ENCODE measurements at regions not wholly inside any gene's neighbourhood (a gene's known extent, or its start where the extent isn't known, plus 50 kb on each side); places are given as distances from the start of the nearest gene placed in this dataset.
A peak's percentile ranks its signal among the peaks of the same experiment; 100 is the strongest.

DNA sequence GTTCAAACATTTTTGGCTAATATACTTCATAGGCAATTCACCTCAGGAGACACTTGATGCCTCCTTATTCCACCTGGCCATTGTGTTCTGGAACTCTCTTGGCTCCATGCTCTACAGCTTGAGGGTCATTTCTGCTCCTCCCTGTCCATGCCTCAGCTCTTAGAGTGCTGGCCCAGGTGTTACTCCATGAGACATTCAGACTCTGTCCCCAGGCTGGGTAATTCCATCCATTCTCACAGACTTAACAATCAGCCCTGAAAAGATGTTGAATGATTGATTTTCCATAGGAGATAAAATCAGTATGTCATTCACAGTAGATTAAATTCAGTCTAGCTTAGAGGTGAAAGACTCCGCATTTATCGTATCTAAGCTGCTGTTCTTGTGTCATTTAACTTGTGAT lies 168.6 kb upstream of the CWC22 start:
- TF ChIP-seq POLR2A (IDR thresholded peaks at IDR 0.05; ENCODE audit: low read depth, low read length): no peak
- DNase-seq (ENCODE audit: insufficient read length, low spot score) (no peak), FAIRE-seq (no peak)

DNA sequence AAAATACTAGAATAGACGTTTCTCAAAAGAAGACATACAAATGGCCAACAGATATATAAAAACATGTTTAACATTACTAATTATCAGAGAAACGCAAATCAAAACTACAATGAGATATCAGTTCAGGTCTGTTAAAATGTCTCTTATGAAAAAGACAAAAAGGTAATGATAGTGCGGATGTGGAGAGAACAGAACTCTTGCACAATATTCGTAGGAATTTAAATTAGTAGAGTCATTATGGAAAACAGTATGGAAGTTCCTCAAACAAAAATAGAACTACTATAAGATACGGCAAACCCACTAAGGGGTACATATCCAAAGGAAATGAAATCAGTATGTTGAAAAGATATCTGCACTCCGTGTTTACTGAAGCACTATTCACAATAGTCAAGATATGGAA lies 167.5 kb upstream of the CWC22 start:
- FAIRE-seq (no peak), DNase-seq (ENCODE audit: insufficient read length, low spot score) (no peak)
- TF ChIP-seq POLR2A (IDR thresholded peaks at IDR 0.05; ENCODE audit: low read depth, low read length): no peak

DNA sequence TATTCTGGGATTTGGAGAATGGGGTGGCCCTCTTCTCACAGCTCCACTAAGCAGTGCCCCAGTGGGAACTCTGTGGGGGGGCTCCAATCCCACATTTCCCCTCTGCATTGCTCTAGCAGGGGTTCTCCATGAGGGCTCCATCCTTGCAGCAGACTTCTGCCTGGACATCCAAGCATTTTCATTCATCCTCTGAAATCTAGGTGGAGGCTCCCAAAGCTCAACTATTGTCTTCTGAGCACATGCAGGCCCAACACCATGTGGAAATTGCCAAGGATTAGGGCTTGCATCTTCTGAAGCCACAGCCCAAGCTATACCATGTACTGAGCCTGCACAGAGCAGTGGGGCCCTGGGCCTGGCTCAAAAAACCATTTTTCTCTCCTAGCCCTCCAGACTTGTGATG lies 162.4 kb upstream of the CWC22 start:
- no peak for TF ChIP-seq POLR2A (IDR thresholded peaks at IDR 0.05; ENCODE audit: low read depth, low read length)
- DNase-seq (ENCODE audit: insufficient read length, low spot score): no peak
- FAIRE-seq: no peak

DNA sequence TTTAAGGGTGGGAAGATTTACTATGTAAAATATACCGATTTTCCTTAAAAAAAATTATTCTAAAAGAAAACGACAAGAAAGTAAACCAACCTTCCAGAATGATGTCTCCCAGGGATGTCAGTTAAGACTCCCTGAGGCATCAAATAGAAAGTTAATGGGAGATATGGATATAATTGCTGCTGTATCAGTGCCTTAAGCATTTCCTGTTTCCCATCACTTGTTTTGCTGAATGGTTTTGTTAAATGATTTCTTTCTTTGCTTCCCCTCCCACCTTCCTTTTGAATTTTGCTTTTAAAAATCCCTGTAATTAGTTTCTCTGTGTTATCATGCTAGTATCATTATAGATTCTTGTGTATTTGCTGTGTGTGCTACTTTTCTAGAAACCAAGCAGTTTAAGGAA lies 154.3 kb upstream of the CWC22 start:
- no peak for TF ChIP-seq POLR2A (IDR thresholded peaks at IDR 0.05; ENCODE audit: low read depth, low read length)
- no peak for FAIRE-seq
- no peak for DNase-seq (ENCODE audit: insufficient read length, low spot score)

DNA sequence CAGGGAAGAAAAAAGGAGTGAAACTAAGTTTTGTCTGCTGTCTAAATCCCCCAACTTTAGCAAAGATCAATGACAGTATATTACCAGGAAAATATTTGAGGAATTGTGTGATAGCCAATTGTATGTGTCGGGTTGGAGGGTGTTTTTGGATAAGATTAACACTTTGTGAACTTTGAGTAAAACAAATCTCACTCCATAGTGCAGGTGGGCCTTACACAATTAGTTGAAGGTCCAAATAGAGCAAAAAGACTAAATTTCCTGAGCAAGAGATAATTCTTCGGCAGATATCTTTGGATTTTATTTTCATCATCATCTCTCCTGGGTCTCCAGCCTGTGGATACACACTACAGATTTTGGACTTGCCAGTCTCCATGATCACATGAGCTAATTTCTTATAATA lies 152.8 kb upstream of the CWC22 start:
- no peak for DNase-seq (ENCODE audit: insufficient read length, low spot score)
- no peak for TF ChIP-seq POLR2A (IDR thresholded peaks at IDR 0.05; ENCODE audit: low read depth, low read length)
- no peak for FAIRE-seq

DNA sequence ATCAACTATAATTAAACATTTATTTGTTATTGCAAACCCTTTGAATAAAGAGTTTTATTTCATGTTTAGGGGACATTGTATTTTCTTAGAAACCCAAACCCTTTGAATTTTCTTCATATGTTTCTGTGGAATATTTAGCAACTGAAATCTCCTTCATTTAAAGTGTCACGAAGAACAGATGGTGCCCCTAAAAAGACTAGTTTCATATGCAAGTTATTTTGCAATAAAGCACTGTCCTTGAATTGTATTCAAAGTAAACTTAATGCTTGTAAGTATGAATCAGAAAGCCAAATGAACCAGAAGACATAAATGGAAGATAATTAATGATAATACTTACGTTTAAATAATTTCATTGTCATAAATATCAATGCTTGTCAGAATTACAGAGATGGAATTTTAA lies 151.9 kb upstream of the CWC22 start:
- FAIRE-seq (no peak), DNase-seq (ENCODE audit: insufficient read length, low spot score) (no peak)
- no peak for TF ChIP-seq POLR2A (IDR thresholded peaks at IDR 0.05; ENCODE audit: low read depth, low read length)

DNA sequence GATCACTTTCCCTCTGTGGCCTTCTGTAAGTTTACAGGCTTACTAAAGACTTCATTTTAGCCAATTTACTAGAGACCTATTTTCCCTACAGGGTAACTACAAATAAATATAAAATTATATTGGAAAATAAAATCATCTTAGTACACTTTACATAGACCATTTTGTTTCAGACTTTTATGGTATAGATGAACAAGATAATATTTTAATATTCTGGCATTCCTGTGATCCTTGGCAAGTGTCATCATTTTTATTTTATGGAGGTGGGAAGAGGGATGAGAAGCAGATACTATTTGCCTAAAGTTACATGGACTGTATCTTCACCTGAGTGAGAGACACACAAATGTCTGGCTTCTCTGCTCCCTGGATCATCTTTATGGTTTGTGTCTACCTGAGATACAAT lies 149.6 kb upstream of the CWC22 start:
- no peak for TF ChIP-seq POLR2A (IDR thresholded peaks at IDR 0.05; ENCODE audit: low read depth, low read length)
- FAIRE-seq (no peak), DNase-seq (ENCODE audit: insufficient read length, low spot score) (no peak)

GRCh38 chr2:180150606-180151005 lies 143.5 kb upstream of the CWC22 start:
- FAIRE-seq: no peak
- no peak for DNase-seq (ENCODE audit: insufficient read length, low spot score)
- TF ChIP-seq POLR2A (IDR thresholded peaks at IDR 0.05; ENCODE audit: low read depth, low read length): no peak

GRCh38 chr2:180146541-180146940 lies 139.4 kb upstream of the CWC22 start:
- FAIRE-seq: no peak
- no peak for DNase-seq (ENCODE audit: insufficient read length, low spot score)
- TF ChIP-seq POLR2A (IDR thresholded peaks at IDR 0.05; ENCODE audit: low read depth, low read length): no peak

DNA sequence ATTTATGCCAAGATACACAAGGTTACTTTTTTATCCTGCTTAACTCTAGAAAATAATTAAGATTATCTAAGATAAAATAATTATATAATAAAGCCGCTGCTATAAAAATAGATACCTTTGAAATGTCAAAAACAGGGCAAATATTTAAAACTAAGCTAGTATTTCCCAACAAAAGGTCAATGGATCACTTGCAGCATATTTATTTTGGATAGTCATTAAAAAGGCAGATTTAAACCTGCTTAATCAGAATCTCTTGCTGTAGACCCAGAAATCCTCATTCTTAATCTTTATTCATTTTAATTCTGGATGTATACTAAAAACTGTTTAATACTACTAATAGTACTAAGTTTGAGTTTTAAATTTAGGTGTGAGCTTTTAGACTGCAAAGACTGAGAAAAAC lies 139.0 kb upstream of the CWC22 start:
- FAIRE-seq (no peak), DNase-seq (ENCODE audit: insufficient read length, low spot score) (no peak)
- TF ChIP-seq POLR2A (IDR thresholded peaks at IDR 0.05; ENCODE audit: low read depth, low read length): no peak

- DNase-seq (ENCODE audit: insufficient read length, low spot score): no peak
- TF ChIP-seq POLR2A (IDR thresholded peaks at IDR 0.05; ENCODE audit: low read depth, low read length): no peak
- no peak for FAIRE-seq
These were observed 138.1 kb upstream of the CWC22 start for GRCh38 chr2:180145163-180145562.

DNA sequence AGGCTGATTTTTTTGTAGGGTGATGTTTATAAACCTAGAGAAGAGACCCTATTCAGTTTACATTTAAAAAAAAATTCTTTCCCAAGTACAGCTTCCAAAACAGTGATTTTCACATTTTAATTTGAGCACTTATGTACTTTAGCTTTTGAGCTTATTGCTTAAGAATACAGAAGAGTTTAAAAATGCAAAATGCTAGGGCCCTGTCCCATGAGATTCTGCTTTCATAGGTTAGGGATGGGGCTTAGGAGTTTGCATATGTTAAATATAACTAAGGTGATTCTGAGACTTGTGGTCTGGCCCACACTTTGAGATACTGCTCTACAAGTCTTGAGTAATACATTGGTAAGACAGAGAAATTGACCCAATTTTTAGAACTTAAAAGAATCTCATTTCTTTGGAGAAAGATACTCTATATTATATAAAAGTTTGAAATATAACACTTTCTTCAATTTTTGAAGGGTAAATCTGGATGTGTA lies 137.3 kb upstream of the CWC22 start:
- DNase-seq (ENCODE audit: insufficient read length, low spot score) (no peak), FAIRE-seq (no peak)
- no peak for TF ChIP-seq POLR2A (IDR thresholded peaks at IDR 0.05; ENCODE audit: low read depth, low read length)

GRCh38 chr2:180143633-180144337 lies 136.7 kb upstream of the CWC22 start:
- no peak for DNase-seq (ENCODE audit: insufficient read length, low spot score)
- no peak for FAIRE-seq

DNA sequence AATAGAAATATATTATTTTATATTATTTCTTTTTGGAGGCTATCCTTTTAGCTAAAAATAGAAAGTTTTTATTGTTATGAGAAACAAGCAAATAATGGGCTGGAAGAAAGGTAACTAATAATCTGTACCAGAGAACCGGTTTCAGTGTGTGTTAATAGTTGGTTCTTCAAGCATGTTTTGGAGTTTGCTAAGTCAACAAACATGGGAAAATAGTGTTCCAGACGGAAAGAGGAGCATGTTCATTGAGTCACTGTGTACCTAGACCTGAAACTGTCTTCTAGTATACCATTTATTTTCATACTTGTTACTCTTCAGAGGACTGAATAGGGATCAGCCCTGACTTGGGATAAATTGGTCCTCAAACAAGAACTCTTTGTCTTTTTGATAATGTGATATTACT lies 134.5 kb upstream of the CWC22 start:
- DNase-seq (ENCODE audit: insufficient read length, low spot score): no peak
- TF ChIP-seq POLR2A (IDR thresholded peaks at IDR 0.05; ENCODE audit: low read depth, low read length): no peak
- no peak for FAIRE-seq

More at GRCh38 chr2:180143633-180144337, 136.7 kb upstream of the CWC22 start:
- no peak for TF ChIP-seq POLR2A (IDR thresholded peaks at IDR 0.05; ENCODE audit: low read depth, low read length)

- FAIRE-seq: peak; percentile 38
- TF ChIP-seq POLR2A (IDR thresholded peaks at IDR 0.05; ENCODE audit: low read depth, low read length): no peak
- no peak for DNase-seq (ENCODE audit: insufficient read length, low spot score)
These were observed 126.6 kb upstream of the CWC22 start for GRCh38 chr2:180133736-180134135.

DNA sequence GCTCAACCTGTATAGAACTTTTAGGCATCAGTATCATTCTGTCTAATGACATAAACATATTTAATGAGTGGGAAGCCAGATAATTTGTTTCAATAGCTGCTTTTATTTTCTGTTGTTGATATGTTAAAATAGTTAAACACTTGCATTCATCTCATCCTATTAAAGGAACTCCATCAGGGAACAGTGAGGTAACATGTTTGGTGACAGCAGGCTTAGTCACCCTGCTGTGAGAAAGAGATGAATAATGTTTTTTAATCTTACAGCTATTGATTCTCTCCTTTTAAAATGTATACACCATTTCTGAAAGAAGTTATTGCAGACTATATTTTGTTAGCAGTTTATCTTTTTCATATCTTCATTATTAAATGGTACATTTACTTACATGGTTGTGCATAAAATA lies 123.3 kb upstream of the CWC22 start:
- DNase-seq (ENCODE audit: insufficient read length, low spot score): no peak
- TF ChIP-seq POLR2A (IDR thresholded peaks at IDR 0.05; ENCODE audit: low read depth, low read length): no peak
- peak; percentile 82 for FAIRE-seq

Measured in H54 (cell line).